ENCODE measurements at regions not wholly inside any gene's neighbourhood (a gene's known extent, or its start where the extent isn't known, plus 50 kb on each side); places are given as distances from the start of the nearest gene placed in this dataset.

DNA sequence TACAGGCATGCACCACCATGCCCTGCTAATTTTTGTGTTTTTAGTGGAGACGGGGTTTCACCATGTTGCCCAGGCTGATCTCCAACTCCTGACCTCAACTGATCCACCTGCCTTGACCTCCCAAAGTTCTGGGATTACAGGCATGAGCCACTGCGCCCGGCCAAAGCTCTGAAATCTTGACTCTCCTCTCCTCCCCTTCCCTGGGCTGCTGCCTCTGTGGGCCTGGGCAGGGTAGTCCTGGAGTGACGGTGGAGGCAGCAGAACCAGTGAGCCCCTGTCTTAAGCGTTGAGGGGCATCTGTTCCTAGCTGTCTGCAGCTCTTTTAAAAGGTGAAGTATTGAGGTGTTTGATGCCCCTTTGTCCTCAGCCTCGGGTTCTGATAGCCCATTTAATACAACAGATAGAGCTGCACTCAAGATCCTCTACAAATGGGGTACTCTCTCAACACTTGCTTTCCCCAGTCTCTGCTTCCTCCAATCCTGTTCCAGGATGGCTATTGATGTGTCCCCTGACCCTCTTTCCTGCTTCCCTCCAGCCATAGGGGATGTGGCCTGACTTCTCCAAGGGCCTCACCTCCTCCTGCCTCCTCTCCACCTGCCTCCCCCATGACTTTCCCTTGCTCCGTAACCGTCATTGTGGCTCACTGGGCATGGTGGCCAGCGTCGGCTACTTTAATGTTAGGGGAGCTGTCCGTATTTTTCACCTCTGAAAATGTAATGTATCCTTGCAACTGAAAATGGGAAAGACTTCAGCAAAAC, 442.5 kb downstream of the GLRX3 start:
- TF ChIP-seq, protein P1, sequence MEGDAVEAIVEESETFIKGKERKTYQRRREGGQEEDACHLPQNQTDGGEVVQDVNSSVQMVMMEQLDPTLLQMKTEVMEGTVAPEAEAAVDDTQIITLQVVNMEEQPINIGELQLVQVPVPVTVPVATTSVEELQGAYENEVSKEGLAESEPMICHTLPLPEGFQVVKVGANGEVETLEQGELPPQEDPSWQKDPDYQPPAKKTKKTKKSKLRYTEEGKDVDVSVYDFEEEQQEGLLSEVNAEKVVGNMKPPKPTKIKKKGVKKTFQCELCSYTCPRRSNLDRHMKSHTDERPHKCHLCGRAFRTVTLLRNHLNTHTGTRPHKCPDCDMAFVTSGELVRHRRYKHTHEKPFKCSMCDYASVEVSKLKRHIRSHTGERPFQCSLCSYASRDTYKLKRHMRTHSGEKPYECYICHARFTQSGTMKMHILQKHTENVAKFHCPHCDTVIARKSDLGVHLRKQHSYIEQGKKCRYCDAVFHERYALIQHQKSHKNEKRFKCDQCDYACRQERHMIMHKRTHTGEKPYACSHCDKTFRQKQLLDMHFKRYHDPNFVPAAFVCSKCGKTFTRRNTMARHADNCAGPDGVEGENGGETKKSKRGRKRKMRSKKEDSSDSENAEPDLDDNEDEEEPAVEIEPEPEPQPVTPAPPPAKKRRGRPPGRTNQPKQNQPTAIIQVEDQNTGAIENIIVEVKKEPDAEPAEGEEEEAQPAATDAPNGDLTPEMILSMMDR (IDR thresholded peaks at IDR 0.05), result no peak
- TF ChIP-seq POLR2A (IDR thresholded peaks at IDR 0.05), result no peak

All from Peyer's patch (tissue), 4 donors.